OCI-LY7 (cell line): ENCODE measurements at regions not wholly inside any gene's neighbourhood (a gene's known extent, or its start where the extent isn't known, plus 50 kb on each side); places are given as distances from the start of the nearest gene placed in this dataset.
A peak's percentile ranks its signal among the peaks of the same experiment; 100 is the strongest.

Source experiments
- EZH2phosphoT487 ChIP-seq: fragments of 200-600 bp; sonication (generic); IDR thresholded peaks from 2 replicates; pipeline ENCODE4 v1.6.1; 2018; ENCODE audit warnings: low read depth, borderline replicate concordance, mild to moderate bottlenecking, mixed run types, antibody characterized with exemption, low read length, moderate library complexity, mixed read lengths
- TF ChIP-seq, protein P1 (sequence below): fragments of 200-600 bp; sonication (generic); conservative IDR thresholded peaks from 2 replicates; pipeline ENCODE4 v1.5.1; 2014; ENCODE audit warnings: mild to moderate bottlenecking, antibody characterized with exemption, low read length, moderate library complexity, mixed read lengths

GRCh38 chr16:85316321-85316919, 204.1 kb upstream of the CIBAR2 start:
- TF ChIP-seq, protein P1, sequence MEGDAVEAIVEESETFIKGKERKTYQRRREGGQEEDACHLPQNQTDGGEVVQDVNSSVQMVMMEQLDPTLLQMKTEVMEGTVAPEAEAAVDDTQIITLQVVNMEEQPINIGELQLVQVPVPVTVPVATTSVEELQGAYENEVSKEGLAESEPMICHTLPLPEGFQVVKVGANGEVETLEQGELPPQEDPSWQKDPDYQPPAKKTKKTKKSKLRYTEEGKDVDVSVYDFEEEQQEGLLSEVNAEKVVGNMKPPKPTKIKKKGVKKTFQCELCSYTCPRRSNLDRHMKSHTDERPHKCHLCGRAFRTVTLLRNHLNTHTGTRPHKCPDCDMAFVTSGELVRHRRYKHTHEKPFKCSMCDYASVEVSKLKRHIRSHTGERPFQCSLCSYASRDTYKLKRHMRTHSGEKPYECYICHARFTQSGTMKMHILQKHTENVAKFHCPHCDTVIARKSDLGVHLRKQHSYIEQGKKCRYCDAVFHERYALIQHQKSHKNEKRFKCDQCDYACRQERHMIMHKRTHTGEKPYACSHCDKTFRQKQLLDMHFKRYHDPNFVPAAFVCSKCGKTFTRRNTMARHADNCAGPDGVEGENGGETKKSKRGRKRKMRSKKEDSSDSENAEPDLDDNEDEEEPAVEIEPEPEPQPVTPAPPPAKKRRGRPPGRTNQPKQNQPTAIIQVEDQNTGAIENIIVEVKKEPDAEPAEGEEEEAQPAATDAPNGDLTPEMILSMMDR, result peak; percentile 81
- no peak for TF ChIP-seq EZH2phosphoT487
